ENCODE measurements at regions not wholly inside any gene's neighbourhood (a gene's known extent, or its start where the extent isn't known, plus 50 kb on each side); places are given as distances from the start of the nearest gene placed in this dataset.

DNA sequence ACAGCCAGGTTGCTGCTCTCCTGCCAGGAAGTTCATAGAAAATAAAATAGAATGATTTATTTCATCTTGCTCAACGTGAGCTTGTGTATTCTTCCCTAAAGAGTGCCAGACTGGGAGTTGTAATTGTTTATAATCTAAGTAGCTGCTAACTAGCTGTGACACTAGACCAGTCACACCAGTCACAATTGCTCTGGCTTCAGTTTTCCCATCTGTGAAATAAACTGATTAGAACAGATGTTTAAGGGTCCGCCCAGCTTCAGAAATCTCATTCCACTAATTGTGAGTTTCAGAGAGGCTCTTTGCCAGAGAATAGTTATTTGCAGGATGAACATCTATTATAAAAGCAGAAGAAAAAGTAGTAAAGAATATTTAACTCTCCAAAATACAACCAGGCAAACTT lies 55.6 kb upstream of the ZDHHC17 start:
- TF ChIP-seq, protein P1, sequence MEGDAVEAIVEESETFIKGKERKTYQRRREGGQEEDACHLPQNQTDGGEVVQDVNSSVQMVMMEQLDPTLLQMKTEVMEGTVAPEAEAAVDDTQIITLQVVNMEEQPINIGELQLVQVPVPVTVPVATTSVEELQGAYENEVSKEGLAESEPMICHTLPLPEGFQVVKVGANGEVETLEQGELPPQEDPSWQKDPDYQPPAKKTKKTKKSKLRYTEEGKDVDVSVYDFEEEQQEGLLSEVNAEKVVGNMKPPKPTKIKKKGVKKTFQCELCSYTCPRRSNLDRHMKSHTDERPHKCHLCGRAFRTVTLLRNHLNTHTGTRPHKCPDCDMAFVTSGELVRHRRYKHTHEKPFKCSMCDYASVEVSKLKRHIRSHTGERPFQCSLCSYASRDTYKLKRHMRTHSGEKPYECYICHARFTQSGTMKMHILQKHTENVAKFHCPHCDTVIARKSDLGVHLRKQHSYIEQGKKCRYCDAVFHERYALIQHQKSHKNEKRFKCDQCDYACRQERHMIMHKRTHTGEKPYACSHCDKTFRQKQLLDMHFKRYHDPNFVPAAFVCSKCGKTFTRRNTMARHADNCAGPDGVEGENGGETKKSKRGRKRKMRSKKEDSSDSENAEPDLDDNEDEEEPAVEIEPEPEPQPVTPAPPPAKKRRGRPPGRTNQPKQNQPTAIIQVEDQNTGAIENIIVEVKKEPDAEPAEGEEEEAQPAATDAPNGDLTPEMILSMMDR (conservative IDR thresholded peaks at IDR 0.05; ENCODE audit: low read depth, low read length) = no peak
- DNase-seq (ENCODE audit: low read depth) = no peak
- no peak overlapping the region for H3K4me3 ChIP-seq (ENCODE audit: low read depth, low read length)

DNA sequence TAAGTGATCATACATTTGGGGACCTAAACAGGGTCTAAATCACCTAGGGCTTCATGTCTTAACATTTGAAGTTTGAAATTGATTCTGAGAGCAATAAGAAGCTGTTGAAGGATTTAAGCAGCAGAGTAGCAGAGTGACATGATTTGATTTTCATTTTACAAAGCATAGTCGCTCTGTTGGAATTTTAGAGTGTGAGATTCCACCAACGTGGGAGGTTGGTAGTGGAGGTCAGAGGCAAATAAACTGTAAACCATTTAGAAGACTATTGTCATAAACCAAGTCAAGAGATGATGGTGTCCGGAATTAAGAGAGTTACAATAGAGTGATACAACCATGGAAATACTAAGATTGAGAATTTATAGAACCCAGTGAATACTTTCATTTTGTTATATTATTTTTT lies 52.7 kb upstream of the ZDHHC17 start:
- TF ChIP-seq, protein P1 (conservative IDR thresholded peaks at IDR 0.05; ENCODE audit: low read depth, low read length) = no peak
- H3K4me3 ChIP-seq (ENCODE audit: low read depth, low read length) = no peak overlapping the region
- DNase-seq (ENCODE audit: low read depth) = no peak

DNA sequence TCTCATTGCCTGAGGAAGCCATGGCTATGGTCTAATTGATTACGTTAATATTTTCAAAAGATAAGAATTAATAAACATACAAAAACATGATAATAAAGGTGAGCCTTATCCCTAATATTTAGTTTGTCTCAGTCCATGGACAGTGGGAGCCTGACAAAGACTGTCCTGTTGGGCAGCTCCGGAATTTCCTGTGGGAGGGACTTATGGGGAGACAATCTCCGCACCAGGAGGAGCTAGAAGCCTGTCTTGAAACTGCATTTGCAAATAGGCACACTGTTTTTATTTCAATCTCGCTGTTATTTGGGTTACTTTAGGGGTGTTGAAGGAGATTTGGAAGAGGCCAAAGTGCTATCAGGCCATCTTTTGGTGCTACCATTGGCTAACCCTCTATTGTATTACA lies 50.8 kb upstream of the ZDHHC17 start:
- TF ChIP-seq, protein P1 (conservative IDR thresholded peaks at IDR 0.05; ENCODE audit: low read depth, low read length) = no peak
- H3K4me3 ChIP-seq (ENCODE audit: low read depth, low read length) = no peak overlapping the region
- DNase-seq (ENCODE audit: low read depth) = no peak

DNA sequence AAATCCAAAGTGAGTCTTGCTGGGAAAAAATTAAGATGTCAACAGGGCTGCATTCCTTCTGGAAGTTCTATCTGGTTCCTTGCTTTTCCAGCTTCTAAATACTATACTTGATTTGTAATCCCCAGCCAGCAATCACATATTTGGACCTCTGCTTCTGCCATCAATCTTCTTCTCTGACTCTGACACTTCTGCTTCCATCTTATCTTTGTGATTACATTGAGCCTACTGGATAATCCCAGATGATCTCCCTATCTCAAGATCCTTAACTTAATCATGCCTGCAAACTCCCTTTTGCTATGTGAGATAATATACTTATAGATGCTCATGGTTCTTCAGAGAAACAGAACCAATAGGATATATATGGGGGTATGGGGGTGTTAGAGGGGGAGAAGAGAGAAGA lies 49.9 kb upstream of the ZDHHC17 start:
- TF ChIP-seq, protein P1 (conservative IDR thresholded peaks at IDR 0.05; ENCODE audit: low read depth, low read length) = no peak
- no peak overlapping the region for H3K4me3 ChIP-seq (ENCODE audit: low read depth, low read length)
- no peak for DNase-seq (ENCODE audit: low read depth)

All from epithelial cell of proximal tubule (primary cell).